RCC 7860 (cell line): ENCODE measurements at regions not wholly inside any gene's neighbourhood (a gene's known extent, or its start where the extent isn't known, plus 50 kb on each side); places are given as distances from the start of the nearest gene placed in this dataset.
A peak's percentile ranks its signal among the peaks of the same experiment; 100 is the strongest.
"Not testable (repeated sequence)": the region's sequence is repeated elsewhere in the genome, so short reads cannot be mapped to it uniquely, and the experiment has no call there.

Source experiments
- DNase-seq: peaks from one replicate; pipeline ENCODE4 v3.0.0-alpha.2; 2015; ENCODE audit warnings: low spot score
- FAIRE-seq: peaks from 2 replicates; lab custom pipeline; 2012; peaks lifted over from hg19 to GRCh38; lab: Jason Lieb, UNC

DNA sequence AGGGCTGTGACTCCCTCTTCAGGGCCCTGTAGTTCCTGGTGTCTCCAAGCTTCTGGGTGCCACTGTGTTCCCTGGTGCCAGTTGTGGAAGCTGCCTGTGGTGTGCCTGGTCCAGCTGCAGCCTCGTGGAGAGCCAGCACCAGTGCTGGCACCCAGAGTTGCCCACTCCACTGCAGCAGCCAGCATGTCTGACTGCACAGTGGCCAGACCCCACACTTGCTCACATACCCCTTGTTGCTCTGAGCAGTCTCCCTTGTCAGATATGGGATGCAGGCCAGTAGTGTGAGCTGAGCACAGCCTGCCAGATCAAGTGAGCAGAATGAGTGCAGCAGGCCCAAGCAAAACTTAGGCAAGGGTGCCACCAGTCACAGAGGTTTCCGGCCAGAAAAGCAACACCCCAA lies 108.6 kb downstream of the ZMAT1 start:
- FAIRE-seq (no peak), DNase-seq (no peak)

DNA sequence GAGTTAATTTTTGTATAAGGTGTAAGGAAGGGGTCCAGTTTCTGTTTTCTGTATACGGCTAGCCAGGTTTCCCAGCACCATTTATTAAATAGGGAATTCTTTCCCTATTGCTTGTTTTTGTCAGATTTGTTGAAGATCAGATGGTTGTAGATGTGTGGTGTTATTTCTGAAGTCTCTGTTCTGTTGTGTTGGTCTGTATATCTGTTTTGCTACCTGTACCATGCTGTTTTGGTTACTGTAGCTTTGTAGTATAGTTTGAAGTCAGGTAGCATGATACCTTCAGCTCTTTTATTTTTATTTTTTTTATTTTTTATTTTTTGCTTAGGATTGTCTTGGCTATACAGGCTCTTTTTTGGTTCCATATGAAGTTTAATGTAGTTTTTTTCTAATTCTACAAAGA lies 114.1 kb downstream of the ZMAT1 start:
- not testable (repeated sequence) for DNase-seq, FAIRE-seq

DNA sequence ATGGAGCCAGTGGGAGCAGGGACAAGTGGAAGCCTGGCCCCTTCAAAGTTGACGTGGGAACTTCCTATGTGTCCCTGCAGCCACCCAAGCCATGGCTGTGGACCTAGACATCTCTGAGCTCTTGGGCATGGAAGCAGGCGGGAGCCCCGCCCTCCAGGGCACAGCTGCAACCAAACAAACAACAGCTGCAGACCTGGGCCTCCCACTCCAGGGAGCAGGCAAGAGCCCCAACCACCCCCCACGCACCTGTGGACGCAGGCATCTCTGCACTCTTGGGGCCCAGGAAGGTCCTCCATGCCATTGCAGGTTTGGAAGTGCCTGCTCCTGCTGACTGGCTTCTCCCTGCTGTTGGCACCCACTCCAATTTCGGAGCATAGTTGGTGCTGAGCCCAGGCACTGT lies 118.6 kb downstream of the ZMAT1 start:
- FAIRE-seq = no peak
- no peak for DNase-seq

DNA sequence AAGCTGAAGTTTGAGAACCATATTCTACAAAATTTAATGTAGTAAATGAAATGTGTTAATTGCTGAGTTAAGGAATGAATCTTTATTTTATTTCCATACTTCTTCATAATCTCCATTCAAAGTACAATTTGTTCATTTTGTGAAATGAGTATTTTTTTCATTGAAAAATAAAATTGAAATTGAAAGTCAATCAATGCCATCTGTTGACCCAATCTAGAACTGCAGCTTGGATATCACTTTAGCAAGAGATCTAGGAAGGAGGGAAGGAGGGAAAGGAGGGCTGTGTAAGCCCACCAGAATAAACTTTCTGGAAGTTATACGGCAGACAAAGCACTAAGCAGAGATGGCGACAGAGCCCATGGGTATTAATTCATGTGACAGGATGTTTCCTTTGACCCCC lies 128.4 kb downstream of the ZMAT1 start:
- no peak for DNase-seq
- no peak for FAIRE-seq

- peak; percentile 96 for FAIRE-seq
- DNase-seq = peak; percentile 67
Observed at GRCh38 chrX:101799387-101799786, 132.4 kb downstream of the ZMAT1 start.

DNA sequence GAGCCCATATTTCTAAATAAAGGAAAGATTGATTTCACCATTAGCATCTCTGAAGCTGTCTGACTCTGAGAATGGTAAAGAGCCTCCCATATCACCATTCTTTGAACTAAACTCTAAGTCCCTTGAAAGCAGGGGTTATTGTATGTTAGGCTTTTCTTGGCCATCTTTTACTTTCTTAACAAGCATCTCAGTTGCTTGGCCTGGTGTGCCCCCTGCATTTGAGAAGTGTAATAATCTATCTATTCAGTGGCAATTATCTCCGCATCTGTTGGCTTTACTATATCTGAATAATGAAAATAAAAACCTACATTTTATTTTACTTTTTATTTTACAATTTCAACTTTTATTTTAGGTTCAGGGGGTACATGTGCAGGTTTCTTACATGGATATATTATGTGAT lies 128.3 kb upstream of the ARMCX2 start:
- FAIRE-seq = no peak
- no peak for DNase-seq

DNA sequence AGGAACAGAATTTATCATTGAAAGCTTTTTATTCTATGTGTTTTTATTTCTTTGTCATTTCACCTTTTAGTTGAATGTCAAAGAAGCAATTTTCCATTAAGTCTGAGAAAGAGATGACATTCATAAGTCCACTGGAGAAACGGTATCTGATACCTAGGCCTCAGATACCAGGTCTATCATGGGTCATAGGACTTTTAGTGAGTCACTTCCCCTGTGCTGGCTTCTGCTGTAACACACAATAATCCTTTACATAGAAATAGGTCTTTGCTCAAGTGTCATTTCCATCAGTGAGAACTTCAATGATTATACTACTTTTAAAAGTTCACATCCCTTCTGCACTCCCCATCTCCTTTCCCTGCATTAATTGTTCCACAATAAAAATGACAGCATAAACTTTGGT lies 125.5 kb upstream of the ARMCX2 start:
- FAIRE-seq = no peak
- no peak for DNase-seq

- DNase-seq, FAIRE-seq: not testable (repeated sequence)
Observed at GRCh38 chrX:101780421-101780820, 120.8 kb upstream of the ARMCX2 start.

DNA sequence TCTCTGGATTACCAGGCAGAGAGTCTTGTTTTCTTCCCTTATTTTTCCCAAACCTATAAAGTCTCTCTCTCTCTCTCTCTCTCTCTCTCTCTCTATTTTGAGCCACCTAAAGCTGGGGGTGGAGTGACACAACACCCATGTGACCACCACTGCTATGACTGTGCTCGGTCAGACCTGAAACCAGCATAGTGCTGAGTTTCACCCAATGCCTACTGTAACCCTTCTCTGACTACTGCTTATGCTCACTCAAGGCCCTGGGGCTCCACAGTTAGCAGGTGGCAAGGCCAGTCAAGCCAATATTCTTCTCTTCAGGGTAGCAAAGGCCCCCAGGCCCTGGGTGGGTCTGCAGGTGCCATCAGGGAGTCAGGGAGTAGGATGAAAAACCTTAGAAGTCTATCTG lies 114.7 kb upstream of the ARMCX2 start:
- no peak for FAIRE-seq
- DNase-seq = no peak

- DNase-seq (no peak), FAIRE-seq (no peak)
Observed at GRCh38 chrX:101764538-101764937, 104.9 kb upstream of the ARMCX2 start.

DNA sequence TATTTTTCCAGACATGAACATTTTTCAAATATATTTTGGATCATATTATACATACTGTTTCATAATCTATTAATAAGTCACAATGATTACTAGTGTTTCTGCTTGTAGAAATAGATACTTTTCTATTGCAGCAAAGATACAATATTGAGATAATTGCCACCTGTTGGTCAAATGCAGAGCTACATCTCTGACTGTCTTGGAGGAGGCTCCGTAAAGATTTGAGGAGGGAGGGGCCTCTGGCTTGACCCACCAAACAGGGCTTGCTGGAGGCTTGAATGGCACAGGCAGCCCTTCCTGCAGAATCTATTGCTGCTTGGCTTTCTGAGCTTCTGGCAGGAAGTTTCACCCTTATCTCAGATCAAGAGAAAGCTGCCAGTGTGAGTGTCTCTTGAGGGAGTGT lies 99.3 kb upstream of the ARMCX2 start:
- DNase-seq = no peak
- peak; percentile 4 for FAIRE-seq

DNA sequence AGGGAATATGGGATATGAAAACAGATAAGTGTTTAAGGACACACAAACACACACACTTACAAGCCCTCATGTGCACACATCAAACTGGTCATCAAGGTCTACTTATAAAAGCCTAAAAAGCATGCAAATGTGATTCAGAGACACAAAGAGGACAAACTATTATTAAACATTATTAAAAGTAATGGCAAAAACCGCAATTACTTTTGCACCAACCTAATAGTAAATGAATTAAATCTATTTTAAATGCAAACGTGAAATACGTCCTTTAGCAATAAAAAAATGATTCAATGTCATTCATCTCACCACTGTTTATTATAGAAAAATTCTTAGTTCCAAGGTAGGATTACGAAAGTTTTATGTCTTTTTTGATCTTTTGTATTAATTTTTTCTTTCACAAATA lies 91.1 kb upstream of the ARMCX2 start:
- DNase-seq (no peak), FAIRE-seq (peak; percentile 11)

- FAIRE-seq (no peak), DNase-seq (no peak)
Observed at GRCh38 chrX:101749436-101749835, 89.8 kb upstream of the ARMCX2 start.

GRCh38 chrX:101745046-101745445 lies 85.4 kb upstream of the ARMCX2 start:
- DNase-seq = no peak
- no peak for FAIRE-seq

DNA sequence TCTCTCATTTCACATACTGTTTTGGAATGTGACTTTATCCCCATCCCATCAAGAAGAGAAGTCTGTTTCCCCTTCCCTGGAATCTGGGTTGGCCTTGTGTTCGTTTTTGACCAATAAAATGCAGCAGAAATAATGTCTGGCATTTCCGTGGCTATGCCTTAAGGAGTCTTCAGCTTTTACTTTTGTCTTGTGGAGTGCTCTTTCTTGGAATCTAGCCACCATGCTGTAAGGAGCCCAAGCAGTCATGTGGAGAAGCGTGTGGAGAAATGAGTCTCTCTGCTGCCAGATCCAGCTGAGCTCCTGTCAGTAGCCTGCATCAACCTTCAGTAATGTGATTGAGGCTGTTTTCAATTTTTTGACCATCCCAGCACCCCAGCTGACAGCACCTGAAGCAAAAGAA lies 84.4 kb upstream of the ARMCX2 start:
- no peak for DNase-seq
- no peak for FAIRE-seq

DNA sequence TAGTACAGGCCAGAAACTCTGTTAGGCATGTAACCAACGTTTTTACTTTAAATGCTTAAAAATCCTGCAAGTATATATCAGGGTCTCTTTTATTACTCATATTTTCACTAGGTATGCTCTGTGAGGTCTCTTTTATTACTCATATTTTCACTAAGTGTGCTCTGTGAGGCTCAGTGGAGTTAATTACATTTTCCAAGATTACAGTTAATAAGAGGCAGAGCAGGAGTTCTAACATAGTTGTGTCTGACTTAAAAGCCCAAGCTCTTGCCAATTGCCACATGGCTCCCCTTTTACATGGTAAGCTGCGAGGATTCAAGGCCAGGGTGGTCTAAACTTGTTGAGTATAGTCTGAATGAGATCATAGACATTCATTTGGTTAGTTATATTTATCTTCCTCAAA lies 81.0 kb upstream of the ARMCX2 start:
- FAIRE-seq (no peak), DNase-seq (no peak)

GRCh38 chrX:101738867-101739266 lies 79.2 kb upstream of the ARMCX2 start:
- not testable (repeated sequence) for DNase-seq, FAIRE-seq

- DNase-seq, FAIRE-seq: not testable (repeated sequence)
Observed at GRCh38 chrX:101738411-101738810, 78.8 kb upstream of the ARMCX2 start.

DNA sequence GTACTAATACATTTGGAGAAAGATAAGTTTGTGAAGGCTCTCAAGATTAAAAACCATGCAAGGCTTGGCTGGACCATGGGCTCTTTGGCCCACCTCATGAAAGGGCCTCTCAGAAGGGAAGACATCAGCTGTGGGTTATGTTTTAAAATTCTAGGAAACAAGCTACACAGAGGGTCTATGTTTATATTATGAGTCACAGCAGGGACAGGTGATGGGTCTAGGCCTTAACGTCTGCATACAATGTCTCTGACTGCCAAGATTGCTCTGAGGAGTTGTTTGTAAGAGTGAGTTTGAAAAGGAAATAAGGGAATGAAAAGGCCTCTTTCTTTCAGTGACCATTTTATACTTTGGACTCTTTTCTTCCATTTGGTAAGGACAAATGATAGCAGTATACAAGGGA lies 77.0 kb upstream of the ARMCX2 start:
- DNase-seq (no peak), FAIRE-seq (no peak)

DNA sequence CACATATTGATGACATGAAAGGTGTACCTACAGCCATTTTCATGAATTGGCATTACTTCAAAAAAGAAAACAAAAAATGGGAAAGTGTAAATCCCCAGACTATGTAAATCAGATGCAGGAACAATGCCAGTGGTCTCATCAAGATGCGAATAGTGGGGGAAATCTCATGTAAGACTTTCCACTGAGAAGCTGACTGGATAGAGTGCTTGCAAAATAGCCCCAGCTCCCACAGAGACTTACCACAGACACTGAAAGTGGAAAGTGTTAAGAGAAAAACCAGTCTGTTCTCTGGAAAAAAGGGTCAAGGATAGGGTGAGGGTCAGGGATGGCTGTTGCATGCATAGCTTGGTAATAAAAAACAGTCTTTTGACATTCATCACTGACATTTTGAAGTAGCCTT lies 73.2 kb upstream of the ARMCX2 start:
- FAIRE-seq (no peak), DNase-seq (no peak)

GRCh38 chrX:101729986-101730385 lies 70.3 kb upstream of the ARMCX2 start:
- DNase-seq = no peak
- no peak for FAIRE-seq
